Neural cell (in vitro differentiated cells): ENCODE measurements at regions not wholly inside any gene's neighbourhood (a gene's known extent, or its start where the extent isn't known, plus 50 kb on each side); places are given as distances from the start of the nearest gene placed in this dataset.

Experiments
- EP300 ChIP-seq: fragments of 450-650 bp; conservative IDR thresholded peaks from 2 replicates; pipeline ENCODE4 v1.6.1; 2014; ENCODE audit warnings: antibody characterized with exemption, mild to moderate bottlenecking, moderate library complexity; ENCODE audit not compliant: poor library complexity, severe bottlenecking
- EZH2 ChIP-seq: fragments of 200-600, 300-800 bp; shearing (Covaris generic), sonication (generic); IDR thresholded peaks from 2 replicates; pipeline ENCODE4 v1.6.1; 2014; ENCODE audit warnings: antibody characterized with exemption, low read length, borderline replicate concordance, mild to moderate bottlenecking; ENCODE audit not compliant: insufficient read depth, poor library complexity, severe bottlenecking
- MXI1 ChIP-seq: fragments of 450-650 bp; conservative IDR thresholded peaks from 2 replicates; pipeline ENCODE4 v1.6.1; 2014; ENCODE audit warnings: antibody characterized with exemption, mild to moderate bottlenecking; ENCODE audit not compliant: poor library complexity, severe bottlenecking
- POLR2AphosphoS5 ChIP-seq: IDR thresholded peaks from 2 replicates; pipeline ENCODE4 v1.6.1; 2012
- RAD21 ChIP-seq: fragments of 450-650 bp; conservative IDR thresholded peaks from 2 replicates; pipeline ENCODE4 v1.6.1; 2014; ENCODE audit warnings: antibody characterized with exemption, mild to moderate bottlenecking, moderate library complexity
- TAF1 ChIP-seq: IDR thresholded peaks from 2 replicates; pipeline ENCODE4 v1.6.1; 2012; ENCODE audit warnings: low read depth
- TF ChIP-seq, protein P1 (sequence below): fragments of 450-650 bp; IDR thresholded peaks from 2 replicates; pipeline ENCODE4 v1.5.1; 2014; ENCODE audit warnings: antibody characterized with exemption, mild to moderate bottlenecking, moderate library complexity; ENCODE audit not compliant: poor library complexity, severe bottlenecking
- TF ChIP-seq, protein P2 (sequence below): IDR thresholded peaks from 2 replicates; pipeline ENCODE4 v1.6.1; 2012; ENCODE audit warnings: borderline replicate concordance

DNA sequence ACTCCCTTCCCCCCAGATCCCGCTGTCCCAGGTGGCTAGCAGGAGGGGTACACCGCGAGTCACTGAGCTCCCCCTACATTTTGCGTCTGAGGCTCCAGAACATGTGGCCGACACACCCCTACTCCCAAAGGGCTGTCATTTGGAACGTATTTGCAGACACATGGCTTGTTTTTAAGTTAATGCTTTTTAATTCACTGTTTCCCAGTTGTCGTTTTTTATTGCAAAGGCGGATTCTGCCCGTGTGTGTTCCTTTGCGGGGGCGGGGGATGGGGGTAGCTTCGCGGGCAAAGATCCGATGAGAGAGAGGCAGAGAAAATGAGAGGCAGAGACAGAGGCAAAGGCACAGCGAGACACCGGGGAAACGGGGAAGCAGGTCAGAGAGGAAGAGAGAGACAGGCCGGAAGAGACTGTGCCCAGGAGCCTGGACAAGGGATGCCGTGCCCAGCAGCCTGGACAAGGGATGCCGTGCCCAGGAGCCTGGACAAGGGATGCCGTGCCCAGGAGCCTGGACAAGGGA, 270.2 kb downstream of the FOXD2 start:
- TF ChIP-seq, protein P1, sequence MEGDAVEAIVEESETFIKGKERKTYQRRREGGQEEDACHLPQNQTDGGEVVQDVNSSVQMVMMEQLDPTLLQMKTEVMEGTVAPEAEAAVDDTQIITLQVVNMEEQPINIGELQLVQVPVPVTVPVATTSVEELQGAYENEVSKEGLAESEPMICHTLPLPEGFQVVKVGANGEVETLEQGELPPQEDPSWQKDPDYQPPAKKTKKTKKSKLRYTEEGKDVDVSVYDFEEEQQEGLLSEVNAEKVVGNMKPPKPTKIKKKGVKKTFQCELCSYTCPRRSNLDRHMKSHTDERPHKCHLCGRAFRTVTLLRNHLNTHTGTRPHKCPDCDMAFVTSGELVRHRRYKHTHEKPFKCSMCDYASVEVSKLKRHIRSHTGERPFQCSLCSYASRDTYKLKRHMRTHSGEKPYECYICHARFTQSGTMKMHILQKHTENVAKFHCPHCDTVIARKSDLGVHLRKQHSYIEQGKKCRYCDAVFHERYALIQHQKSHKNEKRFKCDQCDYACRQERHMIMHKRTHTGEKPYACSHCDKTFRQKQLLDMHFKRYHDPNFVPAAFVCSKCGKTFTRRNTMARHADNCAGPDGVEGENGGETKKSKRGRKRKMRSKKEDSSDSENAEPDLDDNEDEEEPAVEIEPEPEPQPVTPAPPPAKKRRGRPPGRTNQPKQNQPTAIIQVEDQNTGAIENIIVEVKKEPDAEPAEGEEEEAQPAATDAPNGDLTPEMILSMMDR, result no peak
- TF ChIP-seq RAD21 (no peak), EZH2 (no peak), TAF1 (no peak), EP300 (no peak), POLR2AphosphoS5 (no peak), MXI1 (no peak)
- TF ChIP-seq, protein P2, sequence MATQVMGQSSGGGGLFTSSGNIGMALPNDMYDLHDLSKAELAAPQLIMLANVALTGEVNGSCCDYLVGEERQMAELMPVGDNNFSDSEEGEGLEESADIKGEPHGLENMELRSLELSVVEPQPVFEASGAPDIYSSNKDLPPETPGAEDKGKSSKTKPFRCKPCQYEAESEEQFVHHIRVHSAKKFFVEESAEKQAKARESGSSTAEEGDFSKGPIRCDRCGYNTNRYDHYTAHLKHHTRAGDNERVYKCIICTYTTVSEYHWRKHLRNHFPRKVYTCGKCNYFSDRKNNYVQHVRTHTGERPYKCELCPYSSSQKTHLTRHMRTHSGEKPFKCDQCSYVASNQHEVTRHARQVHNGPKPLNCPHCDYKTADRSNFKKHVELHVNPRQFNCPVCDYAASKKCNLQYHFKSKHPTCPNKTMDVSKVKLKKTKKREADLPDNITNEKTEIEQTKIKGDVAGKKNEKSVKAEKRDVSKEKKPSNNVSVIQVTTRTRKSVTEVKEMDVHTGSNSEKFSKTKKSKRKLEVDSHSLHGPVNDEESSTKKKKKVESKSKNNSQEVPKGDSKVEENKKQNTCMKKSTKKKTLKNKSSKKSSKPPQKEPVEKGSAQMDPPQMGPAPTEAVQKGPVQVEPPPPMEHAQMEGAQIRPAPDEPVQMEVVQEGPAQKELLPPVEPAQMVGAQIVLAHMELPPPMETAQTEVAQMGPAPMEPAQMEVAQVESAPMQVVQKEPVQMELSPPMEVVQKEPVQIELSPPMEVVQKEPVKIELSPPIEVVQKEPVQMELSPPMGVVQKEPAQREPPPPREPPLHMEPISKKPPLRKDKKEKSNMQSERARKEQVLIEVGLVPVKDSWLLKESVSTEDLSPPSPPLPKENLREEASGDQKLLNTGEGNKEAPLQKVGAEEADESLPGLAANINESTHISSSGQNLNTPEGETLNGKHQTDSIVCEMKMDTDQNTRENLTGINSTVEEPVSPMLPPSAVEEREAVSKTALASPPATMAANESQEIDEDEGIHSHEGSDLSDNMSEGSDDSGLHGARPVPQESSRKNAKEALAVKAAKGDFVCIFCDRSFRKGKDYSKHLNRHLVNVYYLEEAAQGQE, result no peak
